Epidermal melanocyte (primary cell): ENCODE measurements at regions not wholly inside any gene's neighbourhood (a gene's known extent, or its start where the extent isn't known, plus 50 kb on each side); places are given as distances from the start of the nearest gene placed in this dataset.
A peak's percentile ranks its signal among the peaks of the same experiment; 100 is the strongest.
"Not testable (repeated sequence)": the region's sequence is repeated elsewhere in the genome, so short reads cannot be mapped to it uniquely, and the experiment has no call there.

ENCODE experiments used
- DNase-seq: peaks from one replicate; pipeline ENCODE4 v3.0.0; 2011; ENCODE audit warnings: low spot score; ENCODE audit not compliant: insufficient read length

DNA sequence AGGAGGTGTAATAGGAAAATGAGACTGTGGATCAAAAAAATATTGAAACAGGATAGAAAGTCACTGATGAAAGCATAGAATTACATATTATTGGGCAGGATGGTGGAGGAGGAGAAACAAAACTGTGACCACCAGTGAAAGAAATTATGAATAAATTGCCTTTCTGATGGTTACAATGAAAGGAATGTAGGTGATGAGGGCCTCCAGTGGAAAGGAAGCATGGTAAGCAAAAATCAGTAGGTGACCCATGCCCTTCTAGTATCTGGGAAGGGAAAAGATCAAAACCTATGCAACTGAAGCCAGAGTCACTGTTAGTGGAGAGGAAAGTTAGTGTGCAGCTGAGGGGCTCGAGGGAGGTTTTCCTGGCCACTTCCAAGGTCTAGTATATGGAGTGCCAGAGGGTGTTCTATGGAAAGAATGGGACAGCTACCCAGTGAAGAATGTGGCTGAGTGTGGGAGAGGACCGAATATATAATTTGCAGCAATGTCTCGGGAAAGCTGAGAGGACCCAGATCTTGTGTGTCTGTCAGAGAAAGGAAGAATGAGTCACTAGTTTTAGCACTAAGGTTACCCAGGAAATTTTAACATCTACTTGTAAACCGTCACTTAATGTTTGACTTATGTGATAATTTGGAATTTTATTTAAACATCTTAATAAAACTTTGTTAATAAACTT, 146.2 kb downstream of the NFKBIZ start:
- no peak for DNase-seq

- DNase-seq: no peak
These were observed 147.5 kb downstream of the NFKBIZ start for GRCh38 chr3:101996832-101997231.

DNA sequence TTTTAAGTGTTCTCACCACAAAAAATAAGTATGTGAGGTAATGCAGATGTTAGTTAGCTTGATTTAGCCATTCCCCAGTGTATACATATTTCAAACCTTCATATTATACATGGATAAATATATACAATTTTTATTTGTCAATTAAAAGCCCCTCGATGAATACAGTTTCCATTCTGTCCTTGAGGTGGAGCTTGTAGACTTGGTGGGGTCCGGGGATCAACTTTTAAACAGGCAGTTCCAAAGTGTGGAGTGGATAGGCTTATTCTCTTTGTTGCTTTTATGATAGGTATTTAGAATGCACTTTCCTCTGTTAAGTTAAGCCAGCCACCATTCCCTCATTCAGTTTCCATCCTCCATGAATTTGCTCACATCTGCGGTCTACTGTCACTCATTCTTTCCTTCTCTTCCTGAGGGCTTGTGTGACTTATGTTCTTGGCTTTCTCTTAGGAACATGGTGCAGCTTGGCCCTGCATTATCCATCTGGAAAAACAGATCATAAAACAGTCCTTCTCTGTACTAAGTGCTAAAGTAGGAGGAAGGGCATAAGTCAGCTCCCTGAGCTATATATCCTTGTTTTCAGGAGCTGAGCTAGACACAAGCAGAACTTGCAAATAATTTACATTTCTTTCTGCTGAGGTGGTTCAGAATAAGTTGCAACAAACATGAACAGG, 149.1 kb downstream of the NFKBIZ start:
- no peak for DNase-seq

GRCh38 chr3:101999177-101999779, 150.0 kb downstream of the NFKBIZ start:
- no peak for DNase-seq

DNA sequence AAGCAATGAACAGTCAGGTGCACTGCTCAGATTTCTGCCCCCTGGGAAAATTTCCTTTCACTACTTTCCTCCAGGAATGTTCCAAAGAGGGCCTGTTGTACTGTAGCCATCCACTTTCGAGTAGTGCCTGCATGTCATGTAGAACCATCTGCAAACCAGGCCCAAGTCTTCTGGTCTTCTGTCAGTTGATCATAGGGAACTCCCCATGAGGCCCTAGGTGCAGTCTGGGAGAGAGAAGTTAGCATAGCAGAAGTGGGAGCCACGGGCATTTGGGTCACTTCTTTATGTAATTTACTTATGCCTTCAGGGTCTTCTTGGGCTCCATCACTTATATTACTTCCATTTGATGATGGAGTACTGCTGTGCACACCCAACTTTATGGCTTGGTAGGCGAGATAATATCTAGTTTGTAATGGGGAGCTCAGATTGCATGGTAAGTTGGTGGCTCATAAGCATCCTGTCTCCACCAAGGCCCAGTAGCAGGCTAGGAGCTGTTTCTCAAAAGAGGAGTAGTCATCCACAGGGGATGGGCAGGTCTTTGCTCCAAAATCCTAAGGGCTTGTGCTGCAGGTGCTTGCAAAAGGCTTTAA, 151.4 kb downstream of the NFKBIZ start:
- DNase-seq: no peak

DNA sequence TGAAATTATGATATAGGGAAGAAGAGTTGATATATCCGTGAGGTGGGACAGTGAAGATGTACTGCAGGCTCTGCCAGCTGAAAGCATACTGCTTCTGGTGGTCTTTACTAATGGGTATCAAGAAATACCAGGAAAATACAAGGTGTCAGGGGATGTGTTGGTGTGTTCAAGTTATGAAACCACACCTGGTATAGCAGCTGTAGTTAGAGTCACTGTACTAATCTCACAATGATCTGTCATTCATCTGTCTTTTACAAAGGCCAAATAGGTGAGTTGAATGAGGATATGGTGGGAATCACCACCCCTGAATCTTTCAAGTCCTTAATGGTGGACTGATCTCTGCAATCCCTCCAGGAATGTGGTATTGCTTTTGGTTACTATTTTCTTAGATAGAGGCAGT, 152.7 kb downstream of the NFKBIZ start:
- no peak for DNase-seq

DNA sequence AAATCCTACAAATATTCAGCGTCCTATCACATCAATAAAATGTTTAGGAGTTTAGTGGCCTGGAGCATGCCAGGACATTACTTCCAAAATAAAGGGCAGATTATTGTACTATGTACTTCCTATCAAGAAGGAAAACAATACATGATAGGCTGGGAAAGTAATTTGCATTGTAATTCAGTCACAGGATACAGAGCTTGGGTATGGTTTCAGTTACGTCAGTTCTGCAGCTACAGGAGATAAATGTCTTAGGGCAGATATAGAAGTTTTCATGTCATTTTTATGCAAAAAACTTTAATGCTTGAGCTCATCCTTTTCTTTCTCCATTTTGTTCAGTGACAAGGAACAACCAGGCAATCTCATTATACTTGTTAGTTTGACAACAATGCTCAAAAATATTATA, 155.2 kb downstream of the NFKBIZ start:
- DNase-seq: no peak

- DNase-seq: no peak
These were observed 156.2 kb downstream of the NFKBIZ start for GRCh38 chr3:102005551-102005950.

DNA sequence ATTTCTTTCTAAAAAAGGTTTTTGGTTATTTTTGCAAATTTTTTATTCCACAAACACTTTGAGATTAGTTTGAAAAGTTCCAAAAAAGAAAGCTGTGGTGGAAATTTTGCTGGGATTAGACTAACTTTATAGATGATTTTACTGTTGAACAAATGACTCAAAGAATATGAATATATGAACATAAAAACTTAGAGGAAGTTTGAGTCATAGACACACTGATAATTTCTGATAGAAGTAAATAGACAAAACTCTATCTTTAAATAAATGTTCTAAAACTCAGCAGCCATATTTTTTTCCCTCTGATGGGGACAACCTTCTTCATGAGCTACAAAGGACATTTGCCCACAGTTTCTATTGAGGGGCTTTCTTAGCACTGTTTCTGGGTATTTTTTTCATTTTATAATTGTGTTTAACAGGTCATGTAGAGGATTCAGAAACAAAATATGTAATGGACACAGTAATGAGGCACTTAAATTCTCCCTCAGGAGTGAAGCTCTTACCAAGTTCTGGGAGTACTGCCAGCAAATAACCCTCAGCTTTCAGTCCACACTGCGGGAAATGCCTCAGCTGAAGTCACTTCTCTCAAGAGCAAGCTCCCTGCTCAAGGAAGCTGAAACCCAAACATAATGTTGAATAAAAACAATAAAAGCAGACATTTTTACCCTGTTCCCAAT, 157.6 kb downstream of the NFKBIZ start:
- DNase-seq: peak; percentile 30

DNA sequence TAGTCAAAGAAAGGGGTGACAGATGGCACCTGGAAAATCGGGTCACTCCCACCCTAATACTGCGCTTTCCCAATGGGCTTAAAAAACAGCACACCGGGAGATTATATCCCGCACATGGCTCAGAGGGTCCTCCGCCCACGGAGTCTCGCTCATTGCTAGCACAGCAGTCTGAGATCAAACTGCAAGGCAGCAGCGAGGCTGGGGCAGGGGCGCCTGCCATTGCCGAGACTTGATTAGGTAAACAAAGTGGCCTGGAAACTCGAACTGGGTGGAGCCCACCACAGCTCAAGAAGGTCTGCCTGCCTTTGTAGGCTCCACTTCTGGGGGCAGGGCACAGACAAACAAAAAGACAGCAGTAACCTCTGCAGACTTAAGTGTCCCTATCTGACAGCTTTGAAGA, 159.1 kb downstream of the NFKBIZ start:
- not testable (repeated sequence) for DNase-seq

GRCh38 chr3:102016417-102016816, 167.1 kb downstream of the NFKBIZ start:
- DNase-seq: no peak

GRCh38 chr3:102017784-102018183, 168.5 kb downstream of the NFKBIZ start:
- DNase-seq: no peak

DNA sequence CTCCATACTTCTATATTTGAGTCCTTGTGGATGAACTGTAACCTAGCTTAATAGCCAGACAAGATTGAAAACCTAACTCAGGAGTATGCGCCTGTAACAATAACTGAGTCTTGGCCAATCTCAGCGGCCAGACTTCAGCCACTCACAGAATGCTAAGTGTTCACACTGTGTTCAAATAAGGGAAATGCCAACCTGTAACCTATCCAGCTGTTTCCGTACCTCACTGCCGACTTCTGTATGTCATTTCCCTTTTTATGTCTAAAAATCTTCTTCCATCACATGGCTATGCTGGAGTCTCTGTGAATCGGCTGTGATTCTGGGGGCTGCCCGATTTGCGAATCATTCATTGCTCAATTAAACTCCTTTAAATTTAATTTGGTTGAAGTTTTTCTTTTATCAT, 169.2 kb downstream of the NFKBIZ start:
- no peak for DNase-seq

DNA sequence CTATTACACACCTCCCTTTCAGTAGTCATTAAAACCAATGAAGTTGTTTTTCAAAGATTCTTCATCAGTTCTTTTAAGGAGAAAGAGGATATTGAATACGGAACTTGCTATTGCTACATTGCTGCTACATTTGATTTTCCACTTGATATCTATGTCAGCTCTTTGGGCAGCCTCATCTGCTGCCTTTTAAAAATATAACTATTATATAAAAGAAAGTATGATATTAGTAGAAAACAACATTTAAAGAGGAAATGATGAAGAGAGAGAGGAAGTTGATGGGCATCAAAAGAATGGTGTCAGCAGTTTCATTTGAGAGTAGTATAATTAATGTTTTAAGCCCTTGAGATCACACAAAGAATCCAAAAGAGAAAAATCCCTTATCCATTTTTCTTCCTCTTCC, 171.4 kb downstream of the NFKBIZ start:
- DNase-seq: no peak

GRCh38 chr3:102024270-102024904, 175.1 kb downstream of the NFKBIZ start:
- no peak for DNase-seq

GRCh38 chr3:102025606-102026270, 176.4 kb downstream of the NFKBIZ start:
- DNase-seq: no peak

GRCh38 chr3:102026656-102027055, 177.3 kb downstream of the NFKBIZ start:
- no peak for DNase-seq

DNA sequence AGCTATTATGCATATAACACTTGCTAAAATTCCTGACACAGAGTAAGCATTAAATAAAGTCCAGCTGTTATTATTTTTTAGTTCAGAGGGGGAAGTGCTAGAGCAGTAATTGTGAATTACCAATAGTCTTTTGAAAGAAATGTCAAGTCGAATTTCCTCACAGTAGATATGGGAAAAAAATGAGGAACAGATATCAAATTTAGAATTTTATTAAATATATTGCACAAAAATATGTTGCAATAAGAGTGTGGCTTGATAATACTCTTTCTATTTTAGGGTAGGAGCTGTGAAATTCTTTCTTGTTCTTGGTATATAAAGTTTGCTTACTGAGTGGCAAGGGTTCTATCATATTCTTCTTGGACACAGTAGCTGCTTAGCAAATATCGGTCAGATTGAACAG, 181.3 kb downstream of the NFKBIZ start:
- DNase-seq: no peak

- no peak for DNase-seq
These were observed 182.5 kb downstream of the NFKBIZ start for GRCh38 chr3:102031834-102032233.

DNA sequence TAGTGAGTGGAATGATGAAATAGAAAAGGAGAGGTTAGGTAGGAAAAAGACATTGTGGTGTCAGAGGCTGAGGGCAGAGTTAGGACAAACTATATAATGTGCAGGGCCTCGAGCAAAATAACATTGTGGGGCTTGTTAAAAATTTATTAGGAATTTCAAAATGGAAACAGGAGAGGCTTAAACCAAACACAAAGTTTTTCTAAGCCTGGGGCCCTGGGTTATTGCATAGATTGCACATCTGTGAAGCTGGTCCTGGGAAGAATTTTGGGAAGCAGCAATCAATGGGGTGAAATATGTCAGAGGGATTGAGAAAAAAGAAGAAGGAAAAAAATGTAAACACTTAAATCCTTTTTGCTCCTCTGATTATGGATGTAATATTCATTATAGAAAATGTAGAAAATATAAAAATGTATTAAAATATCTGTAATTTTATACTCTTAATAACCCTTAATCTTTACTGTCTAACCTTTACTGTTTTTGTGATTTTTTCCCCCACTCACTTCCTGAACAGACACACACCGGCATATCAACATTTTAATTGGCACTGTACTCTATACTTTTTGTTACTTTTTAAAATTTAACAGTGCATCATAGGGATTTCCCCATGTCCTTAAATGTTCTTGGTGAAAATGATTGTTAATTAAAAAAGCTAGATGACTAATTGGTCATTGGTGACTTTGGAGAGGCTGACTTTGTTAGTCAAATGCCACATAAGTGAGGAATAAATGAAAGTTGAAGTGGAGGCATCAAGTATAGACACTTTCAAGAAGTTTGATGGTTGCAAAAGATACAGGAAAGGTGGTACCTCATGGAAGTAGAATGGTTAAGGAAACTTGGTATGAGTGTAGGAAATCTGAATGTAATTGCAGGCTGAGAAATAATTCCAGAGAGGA, 183.4 kb downstream of the NFKBIZ start:
- DNase-seq: no peak
